Bronchial epithelial cell (primary cell): ENCODE measurements at regions not wholly inside any gene's neighbourhood (a gene's known extent, or its start where the extent isn't known, plus 50 kb on each side); places are given as distances from the start of the nearest gene placed in this dataset.

Source experiments
- DNase-seq: peaks from one replicate; pipeline ENCODE4 v3.0.0-alpha.2; 2010; ENCODE audit warnings: low read depth
- FAIRE-seq: peaks from 2 replicates; lab custom pipeline; 2011; peaks lifted over from hg19 to GRCh38; lab: Jason Lieb, UNC
- H3K27me3 ChIP-seq: 2 replicates; pipeline ENCODE4 v1.5.1; 2011; ENCODE audit warnings: low read length; ENCODE audit not compliant: control insufficient read depth, insufficient read depth
- H3K36me3 ChIP-seq: 2 replicates; pipeline ENCODE4 v1.5.1; 2011; ENCODE audit warnings: low read length; ENCODE audit not compliant: control insufficient read depth, insufficient read depth
- H3K4me3 ChIP-seq: 2 replicates; pipeline ENCODE4 v1.5.1; 2011; ENCODE audit warnings: mild to moderate bottlenecking, low read depth, low read length, control low read depth
- TF ChIP-seq, protein P1 (sequence below): IDR thresholded peaks from 2 replicates; pipeline ENCODE4 v1.5.1; 2011; ENCODE audit warnings: mild to moderate bottlenecking, moderate library complexity, low read length, control low read depth, inconsistent platforms; ENCODE audit not compliant: insufficient read depth, severe bottlenecking

DNA sequence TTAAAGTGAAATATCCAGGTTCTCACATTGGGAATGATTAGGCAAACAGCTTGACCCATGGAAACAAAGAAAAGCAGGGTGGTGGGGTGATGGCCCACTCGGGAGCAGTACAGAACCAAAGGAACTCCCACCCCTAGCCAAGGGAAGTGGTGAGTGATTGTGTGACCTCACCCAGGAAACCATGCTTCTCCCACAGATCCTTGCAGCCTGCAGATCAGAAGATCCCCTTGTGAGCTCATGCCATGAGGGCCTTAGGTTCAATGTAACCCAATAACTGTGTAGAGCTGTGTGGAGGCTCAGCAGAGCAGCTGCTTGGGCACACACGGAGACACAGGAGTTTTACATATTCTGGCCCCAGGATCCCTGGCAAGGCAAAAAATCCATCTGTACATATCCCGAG is 311.8 kb upstream of the DPYD start:
- TF ChIP-seq, protein P1, sequence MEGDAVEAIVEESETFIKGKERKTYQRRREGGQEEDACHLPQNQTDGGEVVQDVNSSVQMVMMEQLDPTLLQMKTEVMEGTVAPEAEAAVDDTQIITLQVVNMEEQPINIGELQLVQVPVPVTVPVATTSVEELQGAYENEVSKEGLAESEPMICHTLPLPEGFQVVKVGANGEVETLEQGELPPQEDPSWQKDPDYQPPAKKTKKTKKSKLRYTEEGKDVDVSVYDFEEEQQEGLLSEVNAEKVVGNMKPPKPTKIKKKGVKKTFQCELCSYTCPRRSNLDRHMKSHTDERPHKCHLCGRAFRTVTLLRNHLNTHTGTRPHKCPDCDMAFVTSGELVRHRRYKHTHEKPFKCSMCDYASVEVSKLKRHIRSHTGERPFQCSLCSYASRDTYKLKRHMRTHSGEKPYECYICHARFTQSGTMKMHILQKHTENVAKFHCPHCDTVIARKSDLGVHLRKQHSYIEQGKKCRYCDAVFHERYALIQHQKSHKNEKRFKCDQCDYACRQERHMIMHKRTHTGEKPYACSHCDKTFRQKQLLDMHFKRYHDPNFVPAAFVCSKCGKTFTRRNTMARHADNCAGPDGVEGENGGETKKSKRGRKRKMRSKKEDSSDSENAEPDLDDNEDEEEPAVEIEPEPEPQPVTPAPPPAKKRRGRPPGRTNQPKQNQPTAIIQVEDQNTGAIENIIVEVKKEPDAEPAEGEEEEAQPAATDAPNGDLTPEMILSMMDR: no peak
- no peak for FAIRE-seq
- no peak overlapping the region for H3K4me3 ChIP-seq
- DNase-seq: no peak
- no peaks in the 10 kb centered on the region for H3K36me3 ChIP-seq
- H3K27me3 ChIP-seq: no peaks in the 10 kb centered on the region

DNA sequence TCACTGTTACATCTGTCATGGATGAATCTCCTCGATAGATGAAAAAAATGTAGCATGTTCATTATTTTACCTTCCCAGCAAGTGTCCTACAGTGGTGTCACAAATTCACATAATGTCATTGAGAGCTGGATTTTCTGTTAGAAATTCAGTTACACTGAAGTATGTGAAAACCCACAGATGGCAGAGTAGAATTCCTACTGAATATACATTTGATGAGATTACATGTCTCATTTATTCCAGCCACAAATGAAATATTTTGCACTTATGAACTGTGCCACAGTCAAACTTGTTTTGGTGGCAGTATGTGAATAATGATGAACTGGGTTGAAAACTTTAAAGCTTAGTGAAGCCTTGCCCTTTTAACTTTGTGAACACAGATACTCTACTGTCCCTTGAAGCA is 301.9 kb upstream of the DPYD start:
- H3K4me3 ChIP-seq: no peak overlapping the region
- FAIRE-seq (no peak), DNase-seq (no peak)
- H3K27me3 ChIP-seq: no peaks in the 10 kb centered on the region
- no peaks in the 10 kb centered on the region for H3K36me3 ChIP-seq
- TF ChIP-seq, protein P1: no peak

DNA sequence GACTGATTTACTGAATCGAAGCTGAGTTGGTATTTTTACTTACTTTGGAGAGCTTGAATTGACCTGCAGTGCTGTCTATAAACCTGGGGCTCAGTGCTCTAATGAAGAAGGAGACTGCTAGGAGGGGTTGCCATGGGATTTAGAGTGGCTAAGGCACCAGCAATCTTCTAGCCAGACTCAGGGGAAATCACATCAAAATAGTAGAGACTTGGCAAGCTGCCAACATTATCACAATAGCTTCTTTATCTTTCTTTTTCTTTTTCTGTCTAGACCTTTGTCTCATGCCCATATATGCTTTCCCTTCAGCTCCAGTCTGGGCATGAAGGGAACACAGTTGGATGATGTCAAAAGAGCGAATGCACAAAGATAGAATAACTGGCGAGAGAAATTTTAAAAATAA is 301.1 kb upstream of the DPYD start:
- H3K4me3 ChIP-seq: no peak overlapping the region
- no peaks in the 10 kb centered on the region for H3K36me3 ChIP-seq
- H3K27me3 ChIP-seq: no peaks in the 10 kb centered on the region
- FAIRE-seq (no peak), DNase-seq (peak; percentile 3)
- TF ChIP-seq, protein P1: no peak

DNA sequence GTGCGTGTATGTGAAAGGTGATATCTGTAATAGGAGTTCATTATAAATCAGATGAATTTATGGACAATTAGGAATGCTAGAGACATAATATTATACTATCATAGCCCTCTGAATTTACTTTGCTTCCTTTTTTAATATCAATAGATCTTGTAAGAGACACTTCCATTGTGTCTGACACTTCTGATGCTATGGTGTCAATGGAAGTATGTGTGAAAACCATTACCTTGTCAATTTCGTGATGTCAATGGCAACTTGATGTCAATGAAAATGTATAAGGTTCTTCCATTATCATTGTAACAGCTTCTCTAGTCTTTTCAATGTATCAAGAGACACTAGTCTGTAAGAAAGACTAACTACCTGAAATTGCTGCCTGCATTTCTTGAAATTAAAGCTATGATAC is 296.8 kb upstream of the DPYD start:
- H3K36me3 ChIP-seq: no peaks in the 10 kb centered on the region
- FAIRE-seq: no peak

DNA sequence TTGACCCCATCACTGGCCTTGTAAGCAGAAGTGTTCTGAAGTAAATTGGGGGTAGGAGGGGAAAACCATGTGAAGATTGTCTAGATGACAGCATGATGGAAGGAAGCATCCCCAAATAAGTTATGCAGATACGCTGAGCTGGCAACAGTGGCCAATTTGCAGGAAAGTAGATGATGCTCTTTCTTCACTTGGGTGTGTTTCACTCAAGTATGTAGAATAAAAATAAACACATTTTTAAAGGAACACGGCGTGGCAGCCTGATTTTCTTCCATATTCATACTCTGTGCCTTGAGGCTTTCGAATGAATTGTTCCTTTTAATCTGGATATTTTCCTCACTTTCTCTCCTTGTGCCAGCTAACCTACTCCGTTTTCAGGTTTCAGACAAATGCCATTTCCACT is 295.5 kb upstream of the DPYD start:
- no peak for FAIRE-seq
- TF ChIP-seq, protein P1: no peak
- H3K36me3 ChIP-seq: no peaks in the 10 kb centered on the region
- no peak for DNase-seq
- H3K27me3 ChIP-seq: no peaks in the 10 kb centered on the region
- no peak overlapping the region for H3K4me3 ChIP-seq

More for the DNA sequence above, 296.8 kb upstream of the DPYD start:
- Histone ChIP-seq H3K27me3 (no peaks in the 10 kb centered on the region), H3K4me3 (no peak overlapping the region)
- no peak for DNase-seq
- TF ChIP-seq, protein P1: no peak

DNA sequence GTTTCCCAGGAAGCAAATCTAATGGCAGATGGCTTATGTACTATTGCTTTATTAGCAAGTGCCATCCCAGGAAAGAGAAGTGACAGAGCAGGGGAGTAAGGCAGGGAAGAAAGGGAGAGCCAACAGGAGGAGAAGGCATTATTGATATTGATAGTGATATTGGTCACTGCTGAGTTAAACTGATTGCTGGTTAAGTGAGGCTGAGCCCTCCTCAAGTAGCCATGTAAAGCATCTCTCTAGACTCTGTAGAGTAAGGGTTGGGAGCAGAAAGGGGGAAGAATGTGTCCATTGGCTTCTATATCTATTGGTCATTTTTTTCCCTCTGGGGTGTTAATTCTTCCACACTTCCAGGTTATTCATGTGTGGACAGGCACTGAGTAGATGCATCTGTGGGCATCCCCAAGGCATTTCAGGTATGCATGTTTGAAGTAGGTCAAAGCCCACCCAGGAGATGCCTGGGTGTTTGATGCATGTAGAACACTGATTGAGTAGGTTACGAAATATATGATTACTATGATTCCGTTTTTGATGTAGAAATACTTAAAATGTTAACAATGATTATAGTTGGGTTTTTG is 290.5 kb upstream of the DPYD start:
- TF ChIP-seq, protein P1: no peak
- Histone ChIP-seq H3K36me3 (no peaks in the 10 kb centered on the region), H3K4me3 (no peak overlapping the region), H3K27me3 (no peaks in the 10 kb centered on the region)
- FAIRE-seq (no peak), DNase-seq (no peak)
